GM12891 (cell line): ENCODE measurements at regions not wholly inside any gene's neighbourhood (a gene's known extent, or its start where the extent isn't known, plus 50 kb on each side); places are given as distances from the start of the nearest gene placed in this dataset.
A peak's percentile ranks its signal among the peaks of the same experiment; 100 is the strongest.

ENCODE experiments used
- DNase-seq: peaks from one replicate; pipeline ENCODE4 v3.0.0; 2011; ENCODE audit warnings: low spot score; ENCODE audit not compliant: insufficient read length
- FAIRE-seq: peaks from 2 replicates; lab custom pipeline; 2011; peaks lifted over from hg19 to GRCh38; lab: Jason Lieb, UNC
- PAX5 ChIP-seq: IDR thresholded peaks from 2 replicates; pipeline ENCODE4 v1.6.1; 2011; ENCODE audit warnings: low read length, moderate library complexity, mild to moderate bottlenecking; ENCODE audit not compliant: insufficient read depth, severe bottlenecking
- POLR2A ChIP-seq: IDR thresholded peaks from 2 replicates; pipeline ENCODE4 v1.6.1; 2011; ENCODE audit warnings: low read depth, low read length, control low read depth
- POLR2AphosphoS5 ChIP-seq: IDR thresholded peaks from 2 replicates; pipeline ENCODE4 v1.6.1; 2011; ENCODE audit warnings: low read depth, low read length, control low read depth
- POU2F2 ChIP-seq: IDR thresholded peaks from 2 replicates; pipeline ENCODE4 v1.6.1; 2011; ENCODE audit warnings: low read depth, mild to moderate bottlenecking, control low read depth, low read length, moderate library complexity
- SPI1 ChIP-seq: IDR thresholded peaks from 2 replicates; pipeline ENCODE4 v1.6.1; 2011; ENCODE audit warnings: low read depth, low read length, control low read depth
- TAF1 ChIP-seq: IDR thresholded peaks from 2 replicates; pipeline ENCODE4 v1.6.1; 2011; ENCODE audit warnings: low read depth, low read length, control low read depth

DNA sequence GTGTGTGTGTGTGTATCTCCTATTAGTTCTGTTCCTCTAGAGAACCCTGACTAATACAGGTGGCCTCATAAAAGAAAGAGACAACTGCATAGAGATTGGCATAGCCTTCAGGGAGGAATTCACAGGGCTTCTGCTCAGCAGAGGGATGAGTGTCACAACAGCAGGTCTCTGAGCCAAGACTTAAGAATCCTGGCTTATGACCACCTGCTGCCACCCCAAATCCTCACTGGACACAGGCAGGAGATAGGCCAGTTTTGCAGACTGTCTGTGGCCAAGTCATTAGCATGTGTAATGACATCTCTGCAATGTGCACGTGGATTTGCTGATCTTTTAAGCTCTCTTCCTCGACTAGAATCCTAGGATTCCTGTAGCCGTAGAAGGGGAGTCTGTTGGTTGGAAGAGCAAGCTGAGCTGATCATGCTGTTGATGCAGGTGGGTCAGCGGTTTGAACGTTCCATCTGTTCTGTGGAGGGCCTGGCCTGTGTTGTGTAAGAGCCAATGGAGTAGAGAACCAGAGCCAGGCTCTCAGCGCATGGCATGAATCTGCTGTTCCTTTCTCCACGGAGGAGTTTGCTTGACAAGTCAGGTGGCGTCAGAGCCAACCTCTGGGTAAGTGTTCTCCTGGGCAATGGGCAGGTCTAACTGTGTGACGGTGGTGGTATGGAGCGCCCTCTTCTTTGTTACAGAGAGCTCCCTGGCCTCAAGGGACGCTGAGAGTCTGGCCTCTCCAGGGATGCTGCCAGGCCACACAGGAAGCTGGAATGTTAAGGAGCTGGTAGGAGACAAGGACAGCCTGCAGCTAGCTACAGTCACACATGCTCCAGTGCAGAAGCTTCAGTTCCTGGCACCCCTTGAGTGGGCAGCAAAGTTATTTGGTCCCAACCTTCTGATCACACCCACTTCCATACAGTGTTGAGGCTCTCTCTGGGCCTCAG, 503.1 kb downstream of the FOXO1 start:
- no peak for DNase-seq
- no peak for TF ChIP-seq TAF1
- FAIRE-seq: no peak

DNA sequence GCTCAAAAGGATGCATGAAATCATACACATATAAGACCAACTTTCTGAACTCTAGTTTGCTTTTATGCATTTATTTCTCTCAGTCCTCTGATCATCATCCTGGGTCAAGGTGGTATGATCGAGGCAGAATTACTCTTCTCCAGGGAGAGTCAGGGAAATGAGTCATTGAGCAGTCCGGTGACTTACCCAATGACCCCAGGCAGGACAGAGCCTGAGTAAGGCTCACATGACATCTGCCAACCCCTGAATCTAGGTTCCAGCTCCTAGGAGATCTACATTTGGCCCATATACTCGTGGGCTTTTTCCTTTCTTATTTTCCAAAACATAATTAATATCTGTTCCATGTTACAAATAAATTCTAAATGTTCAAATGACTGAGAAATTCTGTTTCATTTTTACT, 502.3 kb downstream of the FOXO1 start:
- no peak for DNase-seq
- FAIRE-seq: no peak
- TF ChIP-seq POU2F2 (no peak), POLR2AphosphoS5 (no peak), PAX5 (no peak), SPI1 (no peak), TAF1 (no peak), POLR2A (no peak)

DNA sequence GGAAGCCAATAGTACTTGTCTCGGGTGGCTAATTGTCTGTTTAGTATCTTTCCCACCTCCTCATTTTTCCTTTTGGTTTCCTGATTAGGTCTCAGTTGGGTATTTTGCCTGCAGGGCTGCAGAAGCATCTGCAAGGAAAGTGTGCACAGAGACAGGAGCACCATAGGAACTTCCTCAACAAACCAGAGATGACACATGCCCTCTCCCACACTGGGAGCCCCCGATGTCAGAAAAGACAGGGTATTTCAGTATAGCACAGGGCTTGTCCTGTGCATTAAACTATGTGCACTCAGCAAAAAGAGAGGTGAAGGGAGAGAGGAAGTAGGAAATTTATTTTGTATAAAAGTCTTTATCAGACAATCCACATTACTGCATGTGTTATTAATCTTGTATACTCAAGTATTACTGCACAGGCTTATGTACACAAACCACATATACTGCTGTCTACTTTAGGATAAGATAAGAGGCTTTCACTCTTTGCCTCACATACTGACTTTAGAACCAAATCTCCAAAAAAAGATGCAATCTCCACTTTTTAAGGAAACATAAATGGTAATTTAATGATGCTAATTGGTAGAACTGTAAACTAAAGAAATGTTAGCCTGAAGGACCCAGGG, 501.0 kb downstream of the FOXO1 start:
- FAIRE-seq (no peak), DNase-seq (no peak)
- TF ChIP-seq POLR2AphosphoS5 (no peak), TAF1 (no peak), SPI1 (no peak), POLR2A (no peak), PAX5 (no peak), POU2F2 (no peak)

DNA sequence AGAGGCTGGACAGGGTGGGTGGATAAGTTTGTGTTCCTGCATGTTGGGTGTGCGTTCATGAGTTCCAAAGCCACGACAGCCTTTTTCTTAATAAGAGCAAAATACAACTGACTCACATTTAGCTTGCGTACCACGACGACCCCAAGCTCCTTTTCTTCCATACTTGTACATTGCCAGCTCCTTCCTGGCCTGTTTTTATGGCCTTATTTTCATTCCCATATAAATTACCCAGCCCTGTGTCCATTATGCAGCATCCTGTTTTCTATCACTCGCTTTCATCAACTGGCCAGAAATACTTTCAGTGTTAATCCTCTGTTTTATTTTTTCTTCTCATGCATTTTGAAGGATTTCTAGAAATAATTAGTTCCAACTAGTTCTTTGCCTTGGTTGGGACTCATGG, 499.1 kb downstream of the FOXO1 start:
- no peak for DNase-seq
- FAIRE-seq: no peak
- TF ChIP-seq POLR2AphosphoS5: no peak
- TF ChIP-seq PAX5: no peak
- no peak for TF ChIP-seq TAF1
- no peak for TF ChIP-seq POU2F2
- no peak for TF ChIP-seq SPI1
- no peak for TF ChIP-seq POLR2A

DNA sequence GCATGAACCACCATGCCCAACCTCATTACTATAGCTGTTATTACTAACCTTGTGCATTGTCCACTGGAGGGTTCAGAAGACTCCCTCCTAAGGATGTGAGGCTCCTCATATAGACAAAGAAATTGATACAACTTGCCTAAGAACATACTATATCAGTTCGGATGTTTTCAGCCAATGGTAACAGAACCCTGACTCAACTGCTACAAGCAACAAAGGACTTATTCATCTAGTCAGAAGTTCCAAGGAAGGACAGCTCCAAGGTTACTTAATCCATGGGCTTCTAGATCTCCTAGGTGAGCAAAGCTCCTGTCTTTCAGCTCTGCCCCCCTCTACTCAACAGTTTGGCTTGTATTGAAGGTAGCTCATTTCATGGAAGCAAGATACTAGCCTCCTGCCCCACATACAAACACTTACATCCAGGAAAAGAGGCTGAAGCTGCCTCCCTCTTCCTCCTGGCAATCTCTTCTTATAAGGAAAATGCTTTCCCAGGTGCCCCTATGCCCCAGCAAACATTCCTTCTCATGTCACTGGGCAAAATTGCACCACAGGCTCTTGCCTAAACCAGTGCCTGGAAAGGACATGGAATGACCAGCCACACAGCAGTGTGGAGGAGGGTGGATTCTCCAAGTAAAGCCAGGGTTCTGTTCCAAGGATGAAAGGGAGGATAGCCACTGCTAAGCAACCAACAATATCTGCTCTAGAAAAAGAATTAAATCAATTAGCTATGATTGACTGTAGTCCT, 497.8 kb downstream of the FOXO1 start:
- TF ChIP-seq PAX5: no peak
- no peak for TF ChIP-seq TAF1
- no peak for TF ChIP-seq SPI1
- TF ChIP-seq POLR2A: no peak
- no peak for TF ChIP-seq POU2F2
- TF ChIP-seq POLR2AphosphoS5: no peak
- DNase-seq (no peak), FAIRE-seq (no peak)

DNA sequence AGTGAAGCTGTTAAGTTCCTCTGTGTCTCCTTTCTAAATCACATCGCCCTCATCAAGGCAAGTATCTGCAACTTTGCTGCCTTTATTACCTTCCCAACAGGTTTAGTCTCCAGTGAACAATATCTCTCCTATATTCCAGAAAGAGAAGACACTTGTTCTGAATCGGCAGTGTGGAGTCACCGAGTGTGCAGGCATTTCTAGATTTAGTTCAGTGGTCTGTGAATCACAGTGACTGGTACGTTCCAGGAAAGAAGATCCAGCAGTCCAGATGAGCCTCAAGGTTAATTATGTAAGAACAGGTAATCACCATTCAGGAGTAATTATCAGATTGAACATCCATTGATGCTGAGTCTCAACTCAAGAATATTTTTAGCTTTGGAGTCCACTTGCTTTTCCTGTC, 497.0 kb downstream of the FOXO1 start:
- DNase-seq (no peak), FAIRE-seq (no peak)
- no peak for TF ChIP-seq PAX5

DNA sequence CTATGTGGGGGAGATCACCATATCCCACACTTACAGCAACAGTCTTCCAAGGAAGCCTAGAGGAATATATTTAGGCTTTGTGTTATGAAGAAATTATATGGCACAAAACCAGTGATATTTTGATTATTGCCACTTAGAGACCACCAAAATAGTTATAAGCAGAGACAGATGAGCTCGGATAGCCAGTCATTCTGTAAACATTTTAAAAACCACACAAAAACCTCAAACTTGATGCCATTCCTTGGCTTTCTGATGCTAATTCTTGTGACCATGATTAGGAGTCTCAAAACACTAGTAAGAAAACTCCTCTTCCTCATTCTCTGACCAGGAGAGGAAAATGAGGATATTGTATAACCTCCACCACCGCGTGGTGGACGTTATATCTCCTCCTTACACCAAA, 496.4 kb downstream of the FOXO1 start:
- FAIRE-seq: no peak
- DNase-seq: no peak
- TF ChIP-seq POLR2A (no peak), SPI1 (no peak), POU2F2 (no peak), POLR2AphosphoS5 (no peak), TAF1 (no peak), PAX5 (no peak)

DNA sequence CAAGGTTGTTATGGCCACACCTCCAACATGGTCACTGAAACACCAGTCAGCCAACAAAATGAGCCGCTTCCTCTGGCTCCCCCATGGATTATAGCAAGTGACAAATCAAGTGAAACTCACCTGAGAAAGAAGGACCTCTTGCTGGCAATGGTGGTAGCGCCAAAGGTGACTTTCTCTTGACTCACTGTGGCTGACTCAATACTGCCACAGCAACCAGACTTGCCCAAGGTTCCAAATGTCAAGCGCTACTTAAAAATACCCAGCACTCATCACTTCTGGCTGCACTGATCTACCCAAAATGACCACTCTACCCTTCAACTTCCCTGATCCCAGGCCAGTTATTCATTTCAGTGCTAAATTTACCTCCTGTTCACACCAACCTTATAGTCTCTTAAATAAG, 495.5 kb downstream of the FOXO1 start:
- peak; percentile 13 for FAIRE-seq
- no peak for TF ChIP-seq POU2F2
- no peak for TF ChIP-seq SPI1
- no peak for TF ChIP-seq PAX5
- TF ChIP-seq TAF1: no peak
- no peak for TF ChIP-seq POLR2A
- no peak for DNase-seq

DNA sequence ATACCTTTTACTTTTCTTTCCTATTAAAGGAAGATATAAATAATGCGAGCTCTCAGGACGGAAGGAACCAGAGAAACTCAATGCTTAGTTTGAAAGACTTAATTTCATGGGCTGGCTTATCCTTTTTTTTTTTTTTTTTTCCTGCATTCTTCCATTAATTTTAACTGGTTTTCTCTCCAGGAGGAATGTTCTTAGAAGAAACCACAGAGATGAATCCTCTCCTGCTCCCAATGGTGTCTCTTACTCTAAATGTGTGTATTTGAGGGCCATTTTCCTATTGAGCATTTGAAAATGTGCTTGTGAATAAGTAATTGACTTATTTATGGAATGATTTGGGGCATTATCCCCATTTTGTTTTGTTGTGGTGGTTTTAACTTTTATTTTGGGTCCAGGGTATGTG, 494.9 kb downstream of the FOXO1 start:
- TF ChIP-seq TAF1: no peak
- no peak for TF ChIP-seq POLR2A
- no peak for TF ChIP-seq SPI1
- TF ChIP-seq PAX5: no peak
- TF ChIP-seq POU2F2: no peak
- no peak for TF ChIP-seq POLR2AphosphoS5
- DNase-seq (no peak), FAIRE-seq (no peak)

DNA sequence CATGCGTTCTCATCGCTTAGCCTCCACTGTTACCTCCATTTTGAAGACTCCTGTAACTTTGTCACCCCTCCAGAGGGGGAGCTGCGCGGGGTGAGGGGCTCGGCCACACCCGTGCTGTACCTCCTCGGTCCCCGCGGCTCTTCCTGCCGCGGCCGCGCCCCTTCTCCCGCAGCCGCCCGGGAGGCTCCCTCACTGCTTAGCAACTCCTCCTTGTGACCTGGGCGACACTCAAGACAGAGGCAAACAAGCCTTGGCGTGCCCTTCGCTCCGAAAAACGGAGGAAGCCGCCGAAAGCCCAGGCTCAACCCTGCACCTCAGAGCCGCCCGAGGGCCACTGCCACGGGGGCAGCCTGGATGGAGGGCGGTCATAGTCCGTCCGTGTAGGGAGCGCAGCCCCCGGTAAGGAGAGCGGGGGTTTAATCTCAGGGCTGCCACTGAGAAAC, 494.3 kb downstream of the FOXO1 start:
- TF ChIP-seq POLR2A (no peak), PAX5 (no peak), POU2F2 (no peak), TAF1 (no peak), POLR2AphosphoS5 (no peak), SPI1 (no peak)
- DNase-seq (no peak), FAIRE-seq (no peak)
